Epithelial cell of esophagus (primary cell): ENCODE measurements at regions not wholly inside any gene's neighbourhood (a gene's known extent, or its start where the extent isn't known, plus 50 kb on each side); places are given as distances from the start of the nearest gene placed in this dataset.

ENCODE experiments used
- DNase-seq: peaks from one replicate; pipeline ENCODE4 v3.0.0; 2010; ENCODE audit warnings: low read depth
- H3K4me3 ChIP-seq: 2 replicates; pipeline ENCODE4 v1.5.1; 2011; ENCODE audit warnings: mild to moderate bottlenecking, low read length, control low read depth
- CTCF ChIP-seq: IDR thresholded peaks from 2 replicates; pipeline ENCODE4 v1.5.1; 2011; ENCODE audit warnings: low read depth, mild to moderate bottlenecking, low read length, control low read depth, inconsistent platforms; ENCODE audit not compliant: insufficient read depth; ENCODE audit errors: missing control alignments

GRCh38 chr2:83462881-83463280, 996.2 kb downstream of the SUCLG1 start:
- H3K4me3 ChIP-seq: no peak overlapping the region
- DNase-seq: no peak
- TF ChIP-seq CTCF: no peak

DNA sequence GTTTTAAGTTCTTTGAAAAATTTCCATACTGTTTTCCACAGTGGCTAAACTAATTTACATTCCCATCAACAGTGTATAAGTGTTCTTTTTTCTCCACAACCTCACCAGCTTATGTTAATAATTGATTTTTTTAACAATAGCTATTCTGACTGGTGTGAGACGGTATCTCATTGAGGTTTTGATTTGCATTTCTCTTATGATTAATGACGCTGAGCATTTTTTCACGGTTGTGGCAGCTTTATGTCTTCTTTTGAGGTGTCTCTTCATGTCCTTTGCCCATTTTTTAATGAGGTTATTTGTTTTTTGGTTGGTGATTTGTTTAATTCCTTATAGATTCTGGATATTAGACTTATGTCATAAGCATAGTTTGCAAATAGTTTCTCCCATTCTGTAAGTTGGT, 997.9 kb downstream of the SUCLG1 start:
- H3K4me3 ChIP-seq: no peak overlapping the region
- no peak for DNase-seq
- TF ChIP-seq CTCF: no peak

DNA sequence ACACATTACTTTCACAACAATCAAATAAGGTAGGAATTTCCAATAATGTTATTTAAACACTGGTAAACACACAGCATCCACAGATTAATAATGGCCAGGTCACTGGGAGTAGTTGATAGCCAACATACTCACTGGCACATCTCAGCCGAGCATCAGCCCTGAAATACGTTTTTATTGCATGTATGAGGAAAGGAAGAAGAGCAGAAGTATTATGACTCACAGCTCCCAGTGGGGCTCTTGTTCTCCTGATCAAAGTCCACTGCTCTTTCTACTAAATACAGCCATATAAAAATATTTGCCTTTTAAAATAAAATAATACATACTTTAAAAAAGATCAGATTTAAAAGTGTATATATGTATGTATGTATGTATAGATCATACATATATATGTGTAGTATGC, 999.6 kb downstream of the SUCLG1 start:
- H3K4me3 ChIP-seq: no peak overlapping the region
- no peak for TF ChIP-seq CTCF
- no peak for DNase-seq

- H3K4me3 ChIP-seq: no peak overlapping the region
- no peak for TF ChIP-seq CTCF
- DNase-seq: no peak
Measured at GRCh38 chr2:83435989-83436388, 1023.1 kb downstream of the SUCLG1 start.

DNA sequence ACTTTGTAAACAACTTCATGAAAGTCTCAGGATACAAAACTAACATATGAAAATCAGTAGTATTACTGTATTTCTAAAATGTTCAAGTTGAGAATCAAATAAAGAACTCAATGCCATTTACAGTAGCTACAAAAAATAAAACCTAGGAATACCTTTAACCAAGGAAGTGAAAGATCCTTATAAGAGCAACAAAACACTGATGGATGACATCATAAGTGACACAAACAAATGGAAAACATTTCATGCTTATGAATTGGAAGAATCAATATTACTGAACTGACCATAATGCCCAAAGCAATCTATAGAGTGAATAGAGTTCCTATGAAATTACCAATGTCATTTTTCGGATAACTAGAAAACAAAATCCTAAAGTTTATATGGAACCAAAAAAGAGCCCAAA, 1038.1 kb downstream of the SUCLG1 start:
- no peak overlapping the region for H3K4me3 ChIP-seq
- no peak for TF ChIP-seq CTCF
- no peak for DNase-seq

DNA sequence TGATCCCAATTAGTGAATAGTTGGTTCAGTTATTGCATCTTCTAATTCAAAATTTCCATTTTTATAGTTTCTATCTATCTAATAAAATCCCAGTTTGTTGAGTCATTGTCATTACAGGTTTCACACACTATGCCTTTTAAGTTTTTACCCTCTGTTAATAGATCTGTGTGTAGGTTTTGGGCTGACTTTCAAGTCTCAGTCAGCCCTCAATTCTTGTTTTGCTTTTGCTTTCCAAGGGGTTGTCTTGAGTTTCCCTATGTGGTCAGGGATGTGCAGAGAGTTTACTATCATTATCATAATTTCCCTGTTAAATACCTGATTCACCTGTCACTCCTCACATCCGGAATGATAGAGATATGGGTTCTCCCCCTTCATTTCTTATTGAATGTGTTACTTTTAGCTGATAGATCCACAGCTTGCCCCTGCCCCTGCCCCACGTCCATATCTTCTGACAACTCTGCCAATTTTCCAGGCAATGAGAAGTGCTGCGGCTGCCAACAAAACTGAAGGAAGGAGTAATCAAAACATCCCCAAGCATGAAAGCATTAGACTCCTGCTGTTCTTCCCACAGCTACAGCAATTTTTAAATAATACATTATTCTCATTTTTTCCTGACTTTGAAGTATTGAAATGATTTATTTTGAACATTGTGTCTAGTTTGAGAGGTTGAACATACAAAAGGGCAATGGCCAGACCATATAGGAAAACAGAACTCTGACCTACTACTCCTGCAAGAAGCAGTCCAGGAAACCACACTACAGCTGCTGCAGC, 1064.8 kb downstream of the SUCLG1 start:
- no peak for TF ChIP-seq CTCF
- no peak for DNase-seq
- H3K4me3 ChIP-seq: no peak overlapping the region

- H3K4me3 ChIP-seq: no peak overlapping the region
- DNase-seq: no peak
- TF ChIP-seq CTCF: no peak
Measured at GRCh38 chr2:83388804-83389203, 1070.3 kb downstream of the SUCLG1 start.
